Right lobe of liver (tissue), 6 donors: ENCODE measurements at regions not wholly inside any gene's neighbourhood (a gene's known extent, or its start where the extent isn't known, plus 50 kb on each side); places are given as distances from the start of the nearest gene placed in this dataset.

Experiments
- ATAC-seq, 4 donors: fragments of 200-7000 bp; cut with Tn5 transposase; one replicate each; pipeline ENCODE4 v1.9.1; 2020; ENCODE audit warnings: mild to moderate bottlenecking in 4 of 4, moderate library complexity in 4 of 4
- DNase-seq, 3 donors: peaks; one replicate each; pipeline ENCODE4 v3.0.0-alpha.2; 2020
- H3K27ac ChIP-seq, 3 donors: fragments of 200-600 bp; one replicate each; pipeline ENCODE4 v1.8.0; 2022
- H3K27me3 ChIP-seq, 2 donors: fragments of 200-600 bp; one replicate each; pipeline ENCODE4 v1.8.0; 2022
- H3K36me3 ChIP-seq, 4 donors: fragments of 200-600 bp; sonication (generic) in 1 of 4; one replicate each; pipeline versions ENCODE4 v1.5.1 to v1.8.0; 2017 to 2022; ENCODE audit warnings: control low read depth in 1 of 4
- H3K4me1 ChIP-seq, 4 donors: fragments of 200-600 bp; sonication (generic) in 1 of 4; one replicate each; pipeline versions ENCODE4 v1.5.1 to v1.8.0; 2017 to 2022; ENCODE audit warnings: control low read depth in 1 of 4
- H3K4me3 ChIP-seq, 3 donors: fragments of 200-600 bp; one replicate each; pipeline ENCODE4 v1.8.0; 2022
- H3K9me3 ChIP-seq, 4 donors: fragments of 200-600 bp; sonication (generic) in 1 of 4; one replicate each; pipeline versions ENCODE4 v1.5.1 to v1.8.0; 2017 to 2022; ENCODE audit warnings: control low read depth in 1 of 4
- POLR2A ChIP-seq: fragments of 450-650 bp; IDR thresholded peaks from one replicate; pipeline ENCODE4 v1.6.1; 2017; ENCODE audit warnings: antibody characterized with exemption, mild to moderate bottlenecking
- WGBS: methylation state at CpG from one replicate; pipeline ENCODE4 v1.1.6; 2018; ENCODE audit warnings: low coverage, low lambda C conversion rate; ENCODE audit not compliant: insufficient coverage; ENCODE audit errors: missing lambda C conversion rate; 5-methylcytosine and 5-hydroxymethylcytosine counted together
- intact Hi-C, 2 donors: fragments of 100-400 bp; cut with DNase I; formaldehyde crosslinking; loops; one replicate each; pipeline versions ENCODE4 v1.11.2 to v1.14.1; 2022
- TF ChIP-seq, protein P1 (sequence below), 4 donors: fragments of 200-600 bp in 3 of 4; fragments of 450-650 bp in 1 of 4; IDR thresholded peaks; one replicate each; pipeline versions ENCODE4 v1.5.1 to v1.8.0; 2016 to 2022; ENCODE audit warnings: antibody characterized with exemption in 4 of 4, mild to moderate bottlenecking in 2 of 4
- donor health status: DM: no; HTN: yes; CAD: no.
- donor health status: DM: no; HTN: no; CAD: no.
- donor health status: DM: no; HTN: no; CAD: no.
- donor health status: DM: no; HTN: yes; CAD: no.
- donor health status: DM: no; HTN: yes; CAD: no.

DNA sequence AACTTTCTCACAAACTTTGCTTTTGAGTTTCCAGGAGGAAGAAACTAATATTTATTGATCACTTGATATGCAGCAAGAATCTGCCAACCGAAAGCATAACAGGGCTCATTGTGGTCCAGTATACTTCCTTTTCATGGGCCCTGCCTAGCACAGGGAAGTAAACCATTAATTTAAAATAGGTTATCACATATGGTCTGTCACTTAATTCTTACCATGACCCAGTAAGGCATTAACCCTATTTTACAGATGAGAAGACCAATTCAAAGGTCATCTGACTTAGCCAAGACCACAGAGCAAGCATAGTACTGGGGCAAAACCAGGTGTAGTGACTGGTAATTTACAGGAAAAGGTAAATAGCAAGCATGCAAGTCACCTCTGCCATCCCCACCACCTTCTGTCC lies 336.9 kb upstream of the DMAC1 start:
- no peak for ATAC-seq
- no peaks in the 10 kb centered on the region for H3K27me3 ChIP-seq
- intact Hi-C loops, result no loop called here
- no peak overlapping the region for H3K4me3 ChIP-seq
- no peak overlapping the region for H3K27ac ChIP-seq
- TF ChIP-seq, protein P1, sequence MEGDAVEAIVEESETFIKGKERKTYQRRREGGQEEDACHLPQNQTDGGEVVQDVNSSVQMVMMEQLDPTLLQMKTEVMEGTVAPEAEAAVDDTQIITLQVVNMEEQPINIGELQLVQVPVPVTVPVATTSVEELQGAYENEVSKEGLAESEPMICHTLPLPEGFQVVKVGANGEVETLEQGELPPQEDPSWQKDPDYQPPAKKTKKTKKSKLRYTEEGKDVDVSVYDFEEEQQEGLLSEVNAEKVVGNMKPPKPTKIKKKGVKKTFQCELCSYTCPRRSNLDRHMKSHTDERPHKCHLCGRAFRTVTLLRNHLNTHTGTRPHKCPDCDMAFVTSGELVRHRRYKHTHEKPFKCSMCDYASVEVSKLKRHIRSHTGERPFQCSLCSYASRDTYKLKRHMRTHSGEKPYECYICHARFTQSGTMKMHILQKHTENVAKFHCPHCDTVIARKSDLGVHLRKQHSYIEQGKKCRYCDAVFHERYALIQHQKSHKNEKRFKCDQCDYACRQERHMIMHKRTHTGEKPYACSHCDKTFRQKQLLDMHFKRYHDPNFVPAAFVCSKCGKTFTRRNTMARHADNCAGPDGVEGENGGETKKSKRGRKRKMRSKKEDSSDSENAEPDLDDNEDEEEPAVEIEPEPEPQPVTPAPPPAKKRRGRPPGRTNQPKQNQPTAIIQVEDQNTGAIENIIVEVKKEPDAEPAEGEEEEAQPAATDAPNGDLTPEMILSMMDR (IDR thresholded peaks at IDR 0.05), result no peak
- TF ChIP-seq POLR2A, result no peak
- no peaks in the 10 kb centered on the region for H3K4me1 ChIP-seq
- no peak for DNase-seq
- WGBS, result 60% methylated on average over 1 of the region's 1 CpG
- H3K9me3 ChIP-seq, result no peaks in the 10 kb centered on the region
- no peaks in the 10 kb centered on the region for H3K36me3 ChIP-seq

DNA sequence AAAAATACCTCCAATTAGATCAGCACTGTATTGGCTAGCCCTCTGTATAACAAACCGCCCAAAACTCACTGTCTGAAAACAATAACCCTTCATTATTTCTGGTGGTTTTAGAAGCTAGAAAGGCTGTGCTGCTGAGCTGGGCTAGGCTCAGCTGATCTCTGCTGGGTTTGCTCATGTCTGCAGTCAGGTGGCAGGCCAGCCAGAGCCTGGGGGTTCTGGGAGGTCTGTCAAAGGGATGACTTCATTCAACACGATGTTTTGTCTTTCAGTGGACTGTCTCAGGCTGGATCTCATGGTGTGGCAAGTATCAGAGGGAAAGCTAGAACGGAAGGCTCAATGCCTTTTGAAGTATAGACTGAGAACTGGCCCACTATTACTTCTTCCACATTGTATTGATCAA lies 335.1 kb upstream of the DMAC1 start:
- TF ChIP-seq POLR2A, result no peak
- TF ChIP-seq, protein P1 (IDR thresholded peaks at IDR 0.05), result no peak
- WGBS, result 61% methylated on average over 3 of the region's 3 CpGs
- no peaks in the 10 kb centered on the region for H3K9me3 ChIP-seq
- H3K36me3 ChIP-seq, result no peaks in the 10 kb centered on the region
- intact Hi-C loops, result no loop called here
- no peaks in the 10 kb centered on the region for H3K4me1 ChIP-seq
- no peak overlapping the region for H3K27ac ChIP-seq
- ATAC-seq (no peak), DNase-seq (no peak)
- no peaks in the 10 kb centered on the region for H3K27me3 ChIP-seq
- H3K4me3 ChIP-seq, result no peak overlapping the region

DNA sequence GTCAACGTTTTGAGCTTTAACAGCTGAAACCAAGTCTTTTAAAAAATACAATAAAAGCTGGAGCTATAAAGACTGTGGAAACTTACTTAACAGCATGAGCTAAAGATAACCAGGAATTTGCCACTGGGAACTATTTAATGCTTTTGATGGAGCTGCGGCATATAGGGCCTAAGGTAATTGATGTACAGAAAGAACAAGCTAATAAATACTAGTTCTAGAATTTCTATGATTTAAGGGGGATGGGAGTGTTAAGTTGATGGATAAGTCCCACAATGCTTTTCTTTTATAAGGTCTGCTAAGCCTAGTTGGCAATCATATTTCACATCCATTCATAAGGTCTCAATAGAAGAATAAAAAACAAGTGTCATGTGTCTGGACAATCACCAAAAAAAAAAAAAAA lies 334.0 kb upstream of the DMAC1 start:
- Histone ChIP-seq H3K9me3 (no peaks in the 10 kb centered on the region), H3K27ac (no peak overlapping the region), H3K4me3 (no peak overlapping the region), H3K36me3 (no peaks in the 10 kb centered on the region), H3K27me3 (no peaks in the 10 kb centered on the region), H3K4me1 (no peaks in the 10 kb centered on the region)
- ATAC-seq (no peak), DNase-seq (no peak)
- intact Hi-C loops, result no loop called here
- 40% methylated on average over 2 of the region's 2 CpGs for WGBS
- TF ChIP-seq, protein P1 (IDR thresholded peaks at IDR 0.05), result no peak

DNA sequence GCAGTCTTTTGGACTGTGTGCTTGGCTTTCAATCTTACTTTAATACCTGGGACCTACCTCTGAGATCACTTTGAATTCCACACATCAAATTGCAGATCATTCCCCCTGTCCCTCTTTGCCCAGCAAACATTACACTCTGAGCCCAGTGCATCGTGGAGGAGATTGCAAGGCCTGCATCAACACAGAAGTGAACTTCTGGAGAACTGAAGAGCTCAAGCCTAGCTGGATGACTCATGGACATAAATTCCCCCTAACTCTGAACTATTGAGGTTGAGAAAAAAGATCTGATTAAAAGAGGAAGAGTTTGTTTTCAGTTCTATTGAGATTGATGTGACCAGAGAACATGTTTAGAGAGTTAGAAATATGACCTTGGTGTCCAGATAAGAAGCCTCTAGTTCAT lies 316.0 kb upstream of the DMAC1 start:
- H3K4me3 ChIP-seq, result no peak overlapping the region
- intact Hi-C loops, result no loop called here
- TF ChIP-seq, protein P1 (IDR thresholded peaks at IDR 0.05), result no peak
- no peak for TF ChIP-seq POLR2A
- H3K27me3 ChIP-seq, result no peaks in the 10 kb centered on the region
- no peak for ATAC-seq
- no peaks in the 10 kb centered on the region for H3K4me1 ChIP-seq
- 9% methylated on average over 1 of the region's 1 CpG for WGBS
- no peaks in the 10 kb centered on the region for H3K36me3 ChIP-seq
- DNase-seq, result no peak
- H3K9me3 ChIP-seq, result no peaks in the 10 kb centered on the region
- H3K27ac ChIP-seq, result no peak overlapping the region

DNA sequence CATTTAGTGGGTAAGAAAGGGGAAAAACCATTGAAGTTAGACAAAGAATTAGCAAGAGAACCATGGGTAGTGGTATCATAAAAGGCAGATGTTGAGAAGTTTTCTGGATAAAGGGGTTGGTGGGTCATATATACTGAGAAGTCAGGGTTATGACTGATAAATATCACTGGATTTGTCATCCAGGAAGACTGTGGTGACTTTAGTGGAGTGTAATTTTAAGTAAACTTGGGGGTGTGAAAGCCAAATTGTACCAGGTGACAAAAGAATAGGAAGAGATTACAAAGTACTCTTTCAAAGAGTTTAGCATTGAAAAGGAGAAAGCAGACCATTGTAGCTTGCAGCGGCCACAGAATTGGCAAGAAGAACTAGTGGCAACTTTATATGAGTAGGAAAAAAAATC lies 315.2 kb upstream of the DMAC1 start:
- H3K36me3 ChIP-seq, result no peaks in the 10 kb centered on the region
- TF ChIP-seq, protein P1 (IDR thresholded peaks at IDR 0.05), result no peak
- TF ChIP-seq POLR2A, result no peak
- no peaks in the 10 kb centered on the region for H3K4me1 ChIP-seq
- no peak overlapping the region for H3K27ac ChIP-seq
- DNase-seq, result no peak
- no peaks in the 10 kb centered on the region for H3K27me3 ChIP-seq
- no peak overlapping the region for H3K4me3 ChIP-seq
- no CpG with 5 or more reads among the region's 1 CpG for WGBS
- H3K9me3 ChIP-seq, result no peaks in the 10 kb centered on the region
- intact Hi-C loops, result no loop called here
- no peak for ATAC-seq
